Fibroblast of peridontal ligament (primary cell): ENCODE measurements at regions not wholly inside any gene's neighbourhood (a gene's known extent, or its start where the extent isn't known, plus 50 kb on each side); places are given as distances from the start of the nearest gene placed in this dataset.

Source experiments
- DNase-seq: peaks from one replicate; pipeline ENCODE4 v3.0.0-alpha.2; 2010; ENCODE audit errors: extremely low read depth

GRCh38 chr5:120228262-120229031 is 235.7 kb upstream of the PRR16 start:
- DNase-seq: no peak

- DNase-seq: no peak
Observed at GRCh38 chr5:120229036-120229435, 235.1 kb upstream of the PRR16 start.

- no peak for DNase-seq
Observed at GRCh38 chr5:120231563-120231962, 232.5 kb upstream of the PRR16 start.

DNA sequence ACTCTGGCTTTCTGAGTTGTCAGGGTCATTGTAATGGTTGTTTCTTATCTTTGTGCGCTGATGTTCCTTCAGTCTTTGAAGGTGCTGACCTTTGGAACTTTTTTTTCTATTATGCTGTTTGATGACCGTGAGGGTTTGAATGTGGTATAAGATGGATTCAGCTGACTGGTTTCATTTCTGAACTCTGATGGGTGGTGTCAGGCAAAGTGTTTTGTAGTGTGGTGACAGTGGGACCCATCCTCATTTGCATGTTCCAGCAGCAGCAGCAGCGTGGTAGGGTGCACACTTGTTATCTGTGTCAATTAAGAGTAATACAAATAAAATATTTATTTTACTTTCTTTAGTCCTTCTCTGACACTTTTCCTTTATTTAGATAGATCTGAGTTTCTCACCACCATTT is 227.7 kb upstream of the PRR16 start:
- no peak for DNase-seq

DNA sequence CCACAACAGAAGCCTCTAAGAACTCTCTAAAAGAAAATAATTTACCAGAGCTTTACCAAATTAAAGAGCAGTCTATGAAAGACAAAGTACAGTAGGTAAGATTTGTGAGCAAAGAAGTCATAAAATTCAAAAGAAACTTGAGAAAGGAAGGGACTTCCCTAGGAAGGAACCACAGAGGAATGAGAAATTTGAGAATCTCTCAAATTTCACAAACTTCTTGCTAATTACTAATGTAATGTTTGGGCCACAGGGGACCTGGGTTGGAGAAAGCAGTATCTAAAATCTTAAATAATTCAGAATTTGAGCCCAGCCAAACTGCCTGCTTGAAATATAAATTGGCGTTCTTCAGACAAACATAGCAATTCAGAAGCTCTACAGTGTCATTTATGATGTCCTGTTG is 225.0 kb upstream of the PRR16 start:
- DNase-seq: peak; percentile 49

GRCh38 chr5:120240706-120241105 is 223.4 kb upstream of the PRR16 start:
- peak; percentile 21 for DNase-seq

- DNase-seq: no peak
Observed at GRCh38 chr5:120241400-120241799, 222.7 kb upstream of the PRR16 start.

DNA sequence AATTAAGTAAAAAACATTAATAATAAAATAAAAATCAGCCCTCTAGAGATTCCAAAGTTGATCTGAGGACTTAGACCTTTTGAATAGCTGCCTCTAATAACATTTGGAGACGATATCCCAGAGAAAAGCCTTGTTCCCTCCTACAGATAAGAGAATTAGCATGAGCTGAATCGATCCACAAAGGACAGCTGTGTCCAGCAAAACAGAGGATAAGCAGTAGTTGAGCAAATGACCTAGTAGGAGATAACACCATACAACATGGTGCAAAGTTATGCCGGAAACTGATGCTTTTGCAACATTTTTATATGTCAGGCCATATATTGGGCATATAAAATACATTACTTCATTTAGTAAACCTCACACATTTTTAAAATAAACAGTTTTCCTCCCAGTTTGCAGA is 212.2 kb upstream of the PRR16 start:
- DNase-seq: no peak

DNA sequence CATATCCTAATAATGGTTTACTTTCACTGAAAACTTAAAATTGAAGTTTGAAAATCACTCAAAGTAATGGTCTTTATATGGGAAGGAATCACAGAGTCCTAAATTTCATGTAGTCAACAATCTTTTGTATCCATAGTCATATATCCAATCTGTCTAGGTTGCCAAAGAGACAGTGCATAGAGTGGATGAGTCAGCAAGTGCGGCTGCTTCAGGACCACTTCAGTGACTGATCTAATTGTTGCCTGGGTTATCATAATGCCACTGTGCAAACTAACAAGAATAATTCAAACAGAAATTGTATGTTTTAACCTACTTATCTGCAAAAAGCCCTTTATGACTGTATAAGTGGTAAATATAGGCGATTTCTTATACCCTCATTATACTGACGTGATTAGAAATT is 211.3 kb upstream of the PRR16 start:
- peak; percentile 43 for DNase-seq

DNA sequence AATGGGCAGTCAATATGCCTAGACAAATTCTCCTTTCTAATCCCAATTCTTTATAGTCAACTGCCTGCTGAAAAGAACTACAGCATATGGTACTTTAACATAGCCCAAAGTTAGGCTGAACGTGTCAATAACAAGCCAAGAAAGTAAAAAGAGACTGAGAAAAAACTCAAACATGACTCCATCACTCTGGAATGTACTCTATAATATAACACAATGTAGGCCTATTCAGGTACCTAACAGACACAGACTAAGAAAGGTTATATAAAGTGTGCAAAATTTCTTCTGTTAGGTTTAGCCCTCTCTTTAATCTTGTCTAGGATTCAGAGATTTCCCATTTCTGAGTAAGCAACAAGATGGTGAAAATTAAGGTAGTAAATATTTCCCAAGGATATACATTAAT is 209.7 kb upstream of the PRR16 start:
- DNase-seq: no peak

DNA sequence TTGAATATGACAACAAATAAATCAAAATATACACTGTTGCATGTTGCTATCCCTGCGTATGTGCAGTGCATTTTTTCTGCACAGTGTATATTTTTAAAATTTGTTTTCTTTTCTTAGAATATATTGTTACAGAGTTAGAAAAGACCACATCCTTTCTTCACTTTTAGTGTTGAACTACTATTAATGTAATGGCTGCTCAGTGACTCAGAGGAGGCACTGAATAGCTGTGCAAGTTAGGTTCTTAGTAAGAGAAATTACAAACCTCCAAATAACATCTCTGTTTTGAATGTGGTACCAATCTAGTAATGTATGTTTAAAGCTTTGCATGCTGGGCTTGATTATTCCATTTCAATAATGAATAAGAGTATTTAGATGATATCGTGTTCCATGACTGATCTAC is 208.9 kb upstream of the PRR16 start:
- no peak for DNase-seq

GRCh38 chr5:120256376-120256775 is 207.7 kb upstream of the PRR16 start:
- no peak for DNase-seq

DNA sequence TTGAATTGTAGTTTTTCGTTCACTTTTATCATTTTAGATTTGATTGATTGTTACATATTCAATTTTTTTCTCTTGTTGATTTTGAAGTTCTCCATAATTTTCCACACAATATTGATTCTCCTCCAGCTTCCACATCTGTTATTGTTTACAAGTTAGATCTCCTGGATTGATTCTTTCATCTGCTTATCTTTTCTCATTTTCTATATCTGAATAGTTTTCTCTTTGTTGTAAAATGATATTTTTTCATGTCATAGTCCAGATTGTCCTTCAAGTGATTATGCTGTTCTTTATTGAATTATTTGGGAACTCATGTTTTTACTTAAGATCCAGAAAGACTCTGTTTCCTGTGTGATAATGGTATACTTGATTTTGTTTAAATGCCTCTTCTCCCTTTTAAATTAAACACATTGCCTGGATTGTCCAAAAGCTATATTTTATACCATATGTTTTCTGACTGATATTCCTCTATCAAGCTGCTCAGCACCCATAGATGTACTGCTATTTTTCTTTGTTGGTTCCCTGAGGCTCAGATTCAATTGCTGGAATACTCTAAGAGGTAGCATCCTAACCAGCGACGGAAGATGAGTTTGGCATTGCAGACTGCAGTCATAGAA is 206.6 kb upstream of the PRR16 start:
- DNase-seq: no peak

DNA sequence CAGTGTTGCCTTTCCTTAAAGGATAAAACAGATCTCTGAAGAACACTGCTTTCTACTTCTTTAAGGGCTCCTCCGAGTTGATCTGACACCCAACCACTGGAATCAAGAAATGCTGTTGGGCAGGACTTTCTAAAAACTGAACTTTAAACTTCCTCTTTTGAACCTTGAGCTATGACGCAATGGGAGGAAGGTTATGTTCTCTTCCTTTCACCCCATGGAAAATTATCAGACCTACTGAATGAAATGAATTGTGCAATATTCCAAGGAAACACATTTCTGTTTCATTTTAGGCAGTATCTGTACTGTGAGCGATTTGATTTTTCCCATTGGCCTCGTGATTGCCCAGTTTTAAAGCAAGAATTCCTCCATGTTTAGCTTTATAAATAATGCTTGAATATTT is 206.0 kb upstream of the PRR16 start:
- DNase-seq: no peak

GRCh38 chr5:120260651-120261050 is 203.4 kb upstream of the PRR16 start:
- DNase-seq: no peak

GRCh38 chr5:120270498-120270897 is 193.6 kb upstream of the PRR16 start:
- no peak for DNase-seq

DNA sequence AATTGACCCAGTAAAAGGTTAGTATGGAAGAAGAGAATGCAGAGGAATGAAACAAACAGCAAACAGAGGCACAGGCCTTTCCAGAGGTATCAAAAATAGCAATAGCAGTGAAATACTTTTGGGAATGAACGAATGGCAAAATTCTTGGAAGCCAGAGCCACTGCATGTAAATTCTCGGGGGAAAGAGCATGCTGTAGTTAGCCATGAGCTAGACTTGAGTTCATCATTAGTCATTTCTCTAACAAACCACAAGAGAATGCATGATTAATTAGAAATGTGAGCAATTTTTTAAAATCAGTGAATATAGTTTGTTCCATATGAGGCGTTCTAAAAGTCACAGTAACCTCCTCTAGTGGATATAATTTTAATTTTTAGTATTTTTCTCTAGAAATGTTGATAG is 170.3 kb upstream of the PRR16 start:
- peak; percentile 88 for DNase-seq

DNA sequence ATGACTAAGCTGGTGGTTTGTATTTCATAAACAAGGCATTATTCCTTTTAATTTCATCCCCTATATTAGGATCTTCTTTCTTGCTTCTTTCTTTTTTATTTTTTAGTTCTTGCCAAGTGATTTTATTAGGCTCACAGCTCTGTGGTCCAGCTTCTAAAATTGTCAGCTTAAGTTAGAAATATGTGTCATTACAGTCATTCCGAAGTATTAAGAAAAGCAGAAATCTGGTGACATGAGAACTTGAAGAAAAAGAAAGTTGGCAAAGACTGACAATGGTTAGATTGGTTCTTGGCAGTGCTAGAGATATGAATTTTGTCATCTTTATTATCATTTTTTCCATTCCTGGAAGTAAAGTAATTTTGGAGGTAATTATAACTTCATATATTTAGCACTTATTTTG is 166.5 kb upstream of the PRR16 start:
- peak; percentile 68 for DNase-seq

- no peak for DNase-seq
Observed at GRCh38 chr5:120298981-120299380, 165.1 kb upstream of the PRR16 start.

GRCh38 chr5:120304663-120305062 is 159.4 kb upstream of the PRR16 start:
- peak; percentile 42 for DNase-seq

DNA sequence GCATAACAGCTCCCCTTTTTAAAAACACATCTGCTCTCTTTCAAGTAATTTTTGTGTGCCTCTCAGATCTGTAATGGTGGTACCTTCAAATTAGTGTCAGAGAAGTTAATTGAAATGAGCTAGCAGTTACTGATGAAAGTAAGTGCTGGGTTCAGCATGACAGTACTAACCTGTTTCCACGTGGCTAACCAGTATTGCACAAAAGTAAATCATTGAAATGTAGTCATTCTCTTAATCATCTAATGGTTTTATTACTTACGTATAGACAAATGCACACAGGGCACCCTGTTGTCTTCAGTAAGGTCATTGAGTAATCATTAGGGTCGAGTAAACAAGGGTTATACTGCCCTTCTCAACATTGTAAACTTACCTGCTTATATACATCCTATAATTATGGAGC is 157.8 kb upstream of the PRR16 start:
- DNase-seq: no peak

DNA sequence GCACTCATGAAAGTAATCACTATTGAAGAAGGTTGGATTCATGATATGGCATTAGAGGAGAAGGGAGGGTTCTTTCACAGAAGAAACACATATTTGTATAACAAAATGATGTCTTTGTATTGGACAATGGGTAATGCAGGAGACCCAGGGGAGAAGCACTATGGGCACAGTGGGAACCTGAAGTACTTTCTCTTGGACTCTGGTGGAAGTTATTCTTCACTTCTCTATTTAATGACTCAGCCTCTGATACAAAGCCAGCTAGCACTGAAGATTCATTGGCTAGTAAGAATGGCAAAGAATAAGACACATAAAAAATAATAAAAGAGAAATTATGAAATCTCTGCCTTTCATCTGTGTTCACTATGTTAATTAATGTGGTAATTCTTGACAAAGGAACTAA is 149.9 kb upstream of the PRR16 start:
- DNase-seq: peak; percentile 44

GRCh38 chr5:120320626-120321025 is 143.5 kb upstream of the PRR16 start:
- no peak for DNase-seq

GRCh38 chr5:120326651-120327050 is 137.4 kb upstream of the PRR16 start:
- peak; percentile 65 for DNase-seq
